ENCODE measurements at regions not wholly inside any gene's neighbourhood (a gene's known extent, or its start where the extent isn't known, plus 50 kb on each side); places are given as distances from the start of the nearest gene placed in this dataset.
A peak's percentile ranks its signal among the peaks of the same experiment; 100 is the strongest.
"Not testable (repeated sequence)": the region's sequence is repeated elsewhere in the genome, so short reads cannot be mapped to it uniquely, and the experiment has no call there.

GRCh38 chr4:72938516-72938915 is 131.0 kb downstream of the COX18 start:
- peak; percentile 5 for DNase-seq

GRCh38 chr4:72935462-72935861 is 134.1 kb downstream of the COX18 start:
- no peak for DNase-seq

DNA sequence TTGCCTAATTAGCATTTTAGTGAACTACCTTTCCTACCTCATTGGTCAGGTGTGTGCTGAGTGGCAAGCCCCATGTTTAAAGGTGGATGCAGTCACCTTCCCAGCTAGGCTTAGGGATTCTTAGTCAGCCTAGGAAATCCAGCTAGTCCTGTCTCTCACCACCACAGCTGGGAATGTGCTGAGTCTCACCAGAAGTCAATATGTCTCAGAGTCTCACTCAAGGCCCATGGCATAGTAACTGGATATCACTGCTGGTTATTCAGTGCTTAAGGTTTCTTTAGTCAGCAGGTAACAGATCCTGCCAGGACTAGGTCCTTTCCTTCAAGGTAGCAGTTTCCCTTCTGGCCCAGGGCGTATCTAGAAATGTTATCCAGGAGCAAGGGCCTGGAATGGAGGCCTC is 136.5 kb downstream of the COX18 start:
- DNase-seq: no peak

DNA sequence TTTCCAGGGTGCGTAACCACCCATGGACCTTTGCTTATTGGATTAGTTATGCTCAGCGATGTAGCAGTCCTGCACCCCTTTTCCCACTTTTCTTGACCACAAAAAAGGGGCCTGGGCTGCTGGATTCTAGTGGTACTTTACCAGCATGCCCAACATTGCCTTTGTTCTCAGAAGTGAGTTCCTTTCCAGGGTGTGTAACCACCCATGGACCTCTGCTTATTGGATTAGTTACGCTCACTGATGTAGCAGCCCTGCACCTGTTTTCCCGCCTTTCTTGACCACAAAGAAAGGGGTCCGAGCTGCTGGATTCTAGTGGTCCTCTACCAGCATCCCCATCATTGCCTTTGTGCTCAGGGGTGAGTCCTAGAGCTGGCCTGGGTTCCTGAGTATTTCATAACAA is 138.2 kb downstream of the COX18 start:
- no peak for DNase-seq

DNA sequence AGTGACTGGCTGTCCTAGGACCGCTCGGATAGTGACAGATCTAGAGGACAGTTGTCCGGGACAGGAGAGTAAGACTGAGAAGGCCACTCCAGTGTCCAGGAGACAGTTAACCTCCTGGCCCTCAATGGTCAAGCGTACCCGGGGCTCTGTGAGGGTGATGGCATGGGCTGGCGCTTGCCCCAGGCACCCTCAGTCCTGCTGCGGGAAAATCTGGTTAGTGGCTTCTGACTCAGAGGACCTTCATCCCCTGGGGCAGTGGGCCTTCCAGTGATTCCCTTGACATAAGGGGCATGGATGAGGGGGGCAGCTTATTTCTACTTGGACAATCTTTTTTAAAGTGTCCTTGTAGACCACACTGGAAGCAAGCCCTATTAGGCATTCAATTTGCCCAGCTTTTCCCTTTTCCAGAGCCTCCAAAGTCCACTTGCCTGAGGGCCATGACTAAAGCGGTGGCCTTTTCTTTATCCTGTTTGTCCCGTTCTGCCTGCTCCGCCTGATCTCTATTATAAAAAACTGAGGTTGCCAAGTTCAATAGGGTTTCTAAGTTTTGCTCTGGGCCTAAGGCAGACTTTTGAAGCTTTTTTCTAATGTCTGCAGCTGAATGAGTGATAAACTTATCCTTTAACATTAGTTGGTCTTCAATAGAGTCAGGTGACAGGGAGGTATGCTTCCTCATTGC is 139.8 kb downstream of the COX18 start:
- DNase-seq: not testable (repeated sequence)

DNA sequence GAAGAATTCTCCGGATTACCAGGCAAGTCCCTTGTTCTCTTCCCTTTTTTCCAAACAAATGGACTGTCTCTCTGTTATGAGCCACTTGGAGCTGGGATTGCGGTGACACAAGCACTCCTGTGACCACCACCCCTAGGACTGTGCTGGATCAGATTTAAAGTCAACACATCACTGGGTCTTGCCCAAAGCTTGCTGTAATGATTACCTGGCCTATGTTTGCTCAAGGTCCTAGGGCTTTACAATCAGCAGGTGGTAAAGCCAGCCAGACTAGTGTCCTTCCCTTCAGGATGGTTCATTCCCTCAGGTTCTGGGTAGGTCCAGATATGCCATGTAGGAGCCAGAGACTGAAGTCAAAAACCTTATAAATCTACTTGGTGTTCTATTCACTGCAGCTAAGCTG is 144.7 kb downstream of the COX18 start:
- no peak for DNase-seq

DNA sequence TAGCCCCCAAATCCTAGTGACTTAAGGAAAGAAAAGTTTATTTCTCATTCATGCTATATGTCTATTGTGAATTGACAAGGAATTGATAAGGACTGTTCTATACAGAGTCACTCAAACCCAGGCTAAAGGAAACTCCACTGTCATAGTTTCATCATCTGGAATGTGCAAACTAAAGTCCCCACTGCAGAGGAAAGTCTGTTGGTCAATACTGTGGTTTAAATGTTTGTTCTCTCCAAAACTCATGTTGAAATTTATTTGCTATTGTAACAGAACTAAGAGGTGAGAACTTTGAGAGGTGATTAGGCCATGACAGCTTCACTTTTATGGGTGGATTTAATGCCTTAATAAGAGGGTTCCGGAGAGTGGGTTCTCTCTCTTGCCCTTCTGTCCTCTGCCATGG is 149.6 kb downstream of the COX18 start:
- no peak for DNase-seq

DNA sequence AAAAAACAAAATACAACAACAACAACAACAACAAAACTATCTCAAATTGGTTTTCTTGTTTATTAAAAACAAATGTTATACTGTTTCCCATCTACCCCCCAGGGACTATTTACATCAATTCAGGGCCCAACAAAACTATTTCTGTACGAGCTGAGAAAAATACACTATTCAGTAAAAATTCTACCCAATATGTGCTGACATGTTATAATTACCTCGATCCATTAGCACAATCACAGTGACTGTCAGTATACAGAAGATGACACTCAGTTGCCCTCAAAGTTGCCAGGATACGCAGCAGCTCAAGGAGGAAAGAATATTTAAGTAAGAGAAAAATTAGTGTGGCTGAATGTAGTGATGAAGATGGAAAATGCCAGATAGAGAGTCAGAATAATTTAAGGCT is 150.1 kb downstream of the COX18 start:
- DNase-seq: no peak

DNA sequence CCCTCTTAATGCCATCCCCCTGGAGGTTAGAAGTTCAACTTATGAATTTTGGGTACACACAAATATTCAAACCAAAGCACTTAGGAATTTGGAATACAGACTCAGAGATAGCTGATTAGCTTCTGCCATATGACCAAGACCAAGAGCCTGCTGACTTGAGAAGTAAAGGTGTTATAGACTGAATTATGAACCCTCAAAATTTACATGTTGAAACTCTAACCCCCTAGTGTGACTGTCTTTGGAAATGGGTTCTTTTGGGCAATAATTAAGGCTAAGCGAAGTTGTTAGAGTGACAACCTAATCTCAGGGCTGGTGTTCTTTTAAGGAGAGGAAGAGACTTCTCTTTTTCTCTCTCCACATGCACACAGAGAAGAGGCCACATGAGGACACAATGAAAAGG is 151.2 kb downstream of the COX18 start:
- no peak for DNase-seq

GRCh38 chr4:72911316-72911715 is 158.2 kb downstream of the COX18 start:
- no peak for DNase-seq

- DNase-seq: no peak
These were observed 160.1 kb downstream of the COX18 start for GRCh38 chr4:72909461-72909860.

DNA sequence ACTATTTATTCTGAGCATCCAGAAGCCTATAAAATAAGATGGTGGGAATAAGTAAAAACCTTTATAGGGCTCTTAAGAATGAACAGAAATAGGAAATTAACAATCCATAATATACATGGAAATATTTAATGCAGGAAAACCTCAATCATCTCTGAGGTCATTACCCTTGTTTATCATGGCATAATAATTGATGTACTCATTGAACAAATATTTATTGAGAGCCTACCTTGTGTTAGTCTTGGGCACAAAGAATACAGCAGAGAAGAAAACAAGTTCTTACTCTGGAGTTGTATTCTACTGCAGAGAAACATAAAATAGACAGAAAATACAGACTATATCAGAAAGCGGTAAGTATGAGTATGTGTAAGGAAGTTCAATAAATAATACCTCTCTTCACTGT is 167.2 kb downstream of the COX18 start:
- DNase-seq: no peak

DNA sequence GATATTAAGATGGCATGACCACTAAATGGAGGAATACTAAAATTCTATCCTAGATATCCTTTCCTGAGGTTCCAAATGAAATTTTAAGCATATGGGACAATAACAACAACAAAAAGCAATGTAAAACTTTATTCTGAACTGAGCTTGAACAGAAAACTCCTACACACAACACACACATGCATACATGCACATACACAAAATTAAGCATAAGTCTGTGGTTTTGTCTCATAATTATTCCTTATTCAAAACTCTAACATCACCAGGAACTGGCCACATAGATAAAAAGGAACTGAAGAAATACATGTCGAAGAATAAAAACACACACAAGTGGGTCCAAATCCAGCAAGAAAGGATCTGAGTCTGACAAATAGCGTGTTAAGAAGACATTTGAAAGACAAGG is 168.0 kb downstream of the COX18 start:
- no peak for DNase-seq

GRCh38 chr4:72900952-72901351 is 168.6 kb downstream of the COX18 start:
- DNase-seq: no peak

- no peak for DNase-seq
These were observed 169.9 kb downstream of the COX18 start for GRCh38 chr4:72899621-72900020.

GRCh38 chr4:72899214-72899613 is 170.3 kb downstream of the COX18 start:
- DNase-seq: no peak

DNA sequence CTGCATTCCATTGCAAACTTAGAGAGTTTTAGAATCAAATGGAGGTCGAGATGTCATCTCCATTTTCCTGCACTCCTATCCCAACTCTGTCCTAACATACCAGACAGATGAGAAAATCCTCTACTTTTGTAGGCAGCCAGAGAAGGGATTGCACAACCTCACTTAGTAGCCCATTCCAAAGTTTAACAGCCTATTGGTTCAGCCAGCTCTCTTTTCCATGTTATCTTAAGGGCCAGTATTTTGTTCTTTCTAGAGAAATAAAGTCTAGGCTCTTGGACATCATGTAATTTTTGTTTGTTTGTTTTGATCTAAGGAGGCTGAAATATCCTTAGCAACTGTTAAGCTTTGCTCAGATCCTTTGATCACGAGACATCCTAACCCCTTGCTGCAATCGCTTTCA is 173.0 kb downstream of the COX18 start:
- DNase-seq: no peak

- no peak for DNase-seq
These were observed 174.1 kb downstream of the COX18 start for GRCh38 chr4:72895408-72895807.

DNA sequence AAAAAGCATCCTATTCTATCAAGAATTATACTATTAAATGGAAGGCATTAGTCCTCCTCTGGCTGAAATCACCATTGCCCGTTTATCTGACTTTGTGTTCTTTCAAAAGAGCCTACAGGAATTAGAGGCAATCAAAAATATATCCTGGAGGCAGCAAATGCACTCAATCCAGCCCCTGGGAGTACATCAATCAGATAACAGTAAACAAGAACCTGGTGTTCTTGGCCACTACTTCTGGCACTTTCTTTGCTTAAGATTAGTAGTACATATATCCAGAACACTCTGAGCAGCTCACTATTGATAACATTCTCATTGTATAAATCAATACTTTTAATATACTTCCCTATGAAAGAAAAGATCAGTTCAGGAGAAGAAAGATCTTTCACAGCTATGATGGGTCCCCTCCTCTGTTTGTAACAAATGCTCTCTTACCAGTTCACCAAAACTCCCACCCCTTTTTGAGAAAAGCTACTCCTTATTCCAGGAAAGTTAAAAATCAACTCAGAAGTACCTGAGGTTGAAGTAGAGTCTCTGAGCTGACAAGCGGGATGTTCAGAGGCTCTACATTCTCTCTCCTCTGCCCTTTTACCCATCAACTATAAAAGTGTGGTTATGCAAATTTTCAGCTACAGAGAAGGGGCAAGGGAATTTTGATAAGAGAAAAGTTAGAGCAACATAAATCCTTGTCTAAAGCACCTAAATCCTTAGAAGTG is 176.0 kb downstream of the COX18 start:
- no peak for DNase-seq

GRCh38 chr4:72888331-72888730 is 181.2 kb downstream of the COX18 start:
- no peak for DNase-seq

DNA sequence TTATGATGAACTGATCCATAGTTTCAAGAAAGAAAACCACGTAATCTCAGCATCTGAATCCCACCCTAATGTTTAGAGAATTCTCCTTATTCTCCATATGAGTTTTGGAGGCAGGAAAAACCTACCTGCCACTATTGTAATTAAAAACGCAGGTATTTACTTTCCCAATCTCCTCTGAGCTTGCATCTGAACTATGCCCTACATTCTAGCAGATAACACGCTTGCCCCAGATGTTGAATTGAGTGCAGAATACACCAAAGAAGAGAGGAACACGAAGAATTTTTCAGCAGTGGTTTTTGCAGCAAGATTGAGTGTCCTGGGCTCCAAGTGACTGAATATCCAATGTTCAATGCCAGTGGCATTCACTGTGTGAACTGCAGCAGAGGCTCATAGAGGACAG is 182.4 kb downstream of the COX18 start:
- no peak for DNase-seq

GRCh38 chr4:72886602-72887001 is 182.9 kb downstream of the COX18 start:
- no peak for DNase-seq

GRCh38 chr4:72884225-72884624 is 185.3 kb downstream of the COX18 start:
- not testable (repeated sequence) for DNase-seq

- no peak for DNase-seq
These were observed 192.6 kb downstream of the COX18 start for GRCh38 chr4:72876946-72877345.

Measured in left kidney (tissue), 1 donor.